ENCODE measurements at regions not wholly inside any gene's neighbourhood (a gene's known extent, or its start where the extent isn't known, plus 50 kb on each side); places are given as distances from the start of the nearest gene placed in this dataset.
"Not testable (repeated sequence)": the region's sequence is repeated elsewhere in the genome, so short reads cannot be mapped to it uniquely, and the experiment has no call there.

DNA sequence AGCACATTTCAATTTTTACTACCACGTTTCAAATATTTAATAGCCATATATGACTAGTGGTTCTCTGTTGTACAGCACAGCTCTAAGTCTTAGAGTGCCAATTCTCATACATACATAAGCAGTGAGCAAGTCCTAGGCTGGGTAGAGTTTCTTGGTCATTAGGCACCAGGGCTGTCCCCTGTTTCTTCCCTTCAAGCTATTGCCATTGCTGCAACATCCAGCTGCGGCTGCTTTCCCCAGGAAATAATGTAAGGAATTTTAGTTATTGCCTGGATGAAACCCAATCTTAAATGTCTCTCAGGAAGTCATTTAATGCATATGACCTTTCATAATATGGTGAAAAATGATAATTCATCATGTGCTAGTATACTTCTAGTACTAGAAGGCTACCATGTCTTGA lies 74.1 kb upstream of the PPP3CA start:
- no peak for DNase-seq (ENCODE audit: low read depth)

GRCh38 chr4:101420661-101421060 lies 73.3 kb upstream of the PPP3CA start:
- no peak for DNase-seq (ENCODE audit: low read depth)

- peak; percentile 6 for DNase-seq (ENCODE audit: low read depth)
Measured at GRCh38 chr4:101419336-101420135, 72.2 kb upstream of the PPP3CA start.

DNA sequence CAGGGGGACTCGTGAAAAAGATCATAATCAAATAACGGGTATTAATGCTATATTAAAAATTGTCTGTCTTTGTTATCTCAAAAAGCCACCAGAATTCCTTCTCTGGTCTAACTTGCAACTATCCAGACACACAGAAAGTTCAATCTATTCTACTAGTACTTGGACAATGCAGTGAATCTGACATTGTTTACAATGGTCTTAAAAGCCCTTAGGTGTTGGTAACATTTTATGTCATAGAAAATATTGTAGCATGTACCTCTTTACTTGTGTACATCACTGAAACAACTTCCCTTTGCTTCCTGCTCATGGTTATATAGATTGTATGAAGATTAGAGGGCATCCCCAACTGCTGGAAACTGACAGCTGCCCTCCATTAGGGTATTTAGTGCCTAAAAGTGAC lies 71.1 kb upstream of the PPP3CA start:
- DNase-seq (ENCODE audit: low read depth) = no peak

DNA sequence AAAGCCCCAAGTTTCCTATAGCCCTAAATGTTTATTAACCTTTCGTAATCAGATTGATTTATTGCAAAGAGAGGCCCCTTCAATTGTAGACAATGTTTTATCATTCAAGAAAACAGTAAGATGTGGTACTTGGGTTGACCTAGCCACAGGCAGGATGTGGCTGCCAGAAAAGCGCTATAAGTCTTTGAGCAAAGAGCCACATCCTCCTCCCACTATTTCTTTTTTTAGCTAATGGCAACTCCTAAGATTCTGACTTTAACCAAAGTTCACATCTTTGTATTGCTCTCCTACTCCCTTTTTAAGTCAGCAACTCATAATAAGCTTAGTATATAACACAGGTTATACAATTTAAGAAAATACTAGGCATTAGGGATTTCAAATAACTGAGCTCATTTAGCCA lies 70.7 kb upstream of the PPP3CA start:
- DNase-seq (ENCODE audit: low read depth) = no peak

- no peak for DNase-seq (ENCODE audit: low read depth)
Measured at GRCh38 chr4:101417046-101417445, 69.7 kb upstream of the PPP3CA start.

- DNase-seq (ENCODE audit: low read depth) = peak; percentile 49
Measured at GRCh38 chr4:101415962-101416361, 68.6 kb upstream of the PPP3CA start.

GRCh38 chr4:101414496-101414895 lies 67.2 kb upstream of the PPP3CA start:
- DNase-seq (ENCODE audit: low read depth) = no peak

- no peak for DNase-seq (ENCODE audit: low read depth)
Measured at GRCh38 chr4:101411926-101412325, 64.6 kb upstream of the PPP3CA start.

DNA sequence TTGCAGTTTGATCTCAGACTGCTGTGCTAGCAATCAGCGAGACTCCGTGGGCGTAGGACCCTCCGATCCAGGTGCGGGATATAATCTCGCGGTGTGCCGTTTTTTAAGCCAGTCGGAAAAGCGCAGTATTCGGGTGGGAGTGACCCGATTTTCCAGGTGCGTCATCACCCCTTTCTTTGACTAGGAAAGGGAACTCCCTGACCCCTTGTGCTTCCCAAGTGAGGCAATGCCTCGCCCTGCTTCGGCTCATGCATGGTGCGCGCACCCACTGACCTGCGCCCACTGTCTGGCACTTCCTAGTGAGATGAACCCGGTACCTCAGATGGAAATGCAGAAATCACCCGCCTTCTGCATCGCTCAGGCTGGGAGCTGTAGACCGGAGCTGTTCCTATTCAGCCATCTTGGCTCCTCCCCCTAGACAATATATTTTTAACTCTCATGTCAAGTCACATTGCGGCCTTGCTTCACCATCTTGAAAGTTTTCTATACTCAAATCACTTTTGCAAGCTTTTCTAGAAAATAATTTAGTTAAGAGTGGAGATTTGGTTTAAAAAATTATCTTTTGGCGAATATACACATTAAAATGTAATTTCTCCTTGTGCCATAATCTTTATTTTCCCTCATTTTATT lies 64.1 kb upstream of the PPP3CA start:
- DNase-seq (ENCODE audit: low read depth) = not testable (repeated sequence)

DNA sequence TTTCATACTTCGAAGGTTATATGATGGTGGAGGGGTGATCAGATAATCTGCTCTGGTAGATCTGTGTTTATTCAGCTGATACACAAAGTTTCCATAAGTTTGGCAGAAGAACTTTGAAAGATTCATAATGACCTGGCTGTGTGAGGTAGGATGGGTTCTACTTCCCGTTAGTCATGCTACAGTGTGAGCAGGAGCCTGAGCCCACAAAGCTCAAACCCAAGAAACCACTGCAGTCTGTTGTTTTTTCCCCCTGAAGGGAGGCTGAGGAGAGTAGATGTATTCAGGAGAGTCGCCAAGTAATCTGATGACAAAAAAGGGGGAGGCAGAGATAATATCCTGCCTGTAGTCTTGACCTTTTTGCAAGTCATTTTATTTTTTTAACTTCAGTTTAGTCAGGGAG lies 52.8 kb upstream of the PPP3CA start:
- DNase-seq (ENCODE audit: low read depth) = peak; percentile 13

DNA sequence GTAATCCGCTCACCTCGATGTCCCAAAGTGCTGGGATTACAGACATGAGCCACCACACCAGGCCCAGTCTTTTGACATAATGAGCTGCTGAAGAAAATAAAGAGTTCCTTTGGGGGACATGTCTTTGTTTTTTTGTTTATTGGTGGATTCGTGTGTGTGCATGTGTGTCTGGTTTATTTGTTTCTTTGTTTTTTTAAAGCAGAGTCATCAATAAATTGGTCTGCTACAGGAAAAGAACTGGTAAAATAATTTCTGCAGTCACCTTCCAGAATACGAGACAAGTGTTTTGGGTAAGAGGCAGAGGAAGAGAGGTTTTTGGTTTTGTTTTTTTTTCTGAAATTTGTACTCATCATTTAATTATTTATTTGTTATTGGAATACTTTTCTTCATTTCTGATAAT lies 51.5 kb upstream of the PPP3CA start:
- no peak for DNase-seq (ENCODE audit: low read depth)

Data from myocyte (in vitro differentiated cells).